HT-29 (cell line): ENCODE measurements at regions not wholly inside any gene's neighbourhood (a gene's known extent, or its start where the extent isn't known, plus 50 kb on each side); places are given as distances from the start of the nearest gene placed in this dataset.
"Not testable (repeated sequence)": the region's sequence is repeated elsewhere in the genome, so short reads cannot be mapped to it uniquely, and the experiment has no call there.

Source experiments
- DNase-seq: peaks from one replicate; pipeline ENCODE4 v3.0.0-alpha.2; 2015; ENCODE audit warnings: low spot score

DNA sequence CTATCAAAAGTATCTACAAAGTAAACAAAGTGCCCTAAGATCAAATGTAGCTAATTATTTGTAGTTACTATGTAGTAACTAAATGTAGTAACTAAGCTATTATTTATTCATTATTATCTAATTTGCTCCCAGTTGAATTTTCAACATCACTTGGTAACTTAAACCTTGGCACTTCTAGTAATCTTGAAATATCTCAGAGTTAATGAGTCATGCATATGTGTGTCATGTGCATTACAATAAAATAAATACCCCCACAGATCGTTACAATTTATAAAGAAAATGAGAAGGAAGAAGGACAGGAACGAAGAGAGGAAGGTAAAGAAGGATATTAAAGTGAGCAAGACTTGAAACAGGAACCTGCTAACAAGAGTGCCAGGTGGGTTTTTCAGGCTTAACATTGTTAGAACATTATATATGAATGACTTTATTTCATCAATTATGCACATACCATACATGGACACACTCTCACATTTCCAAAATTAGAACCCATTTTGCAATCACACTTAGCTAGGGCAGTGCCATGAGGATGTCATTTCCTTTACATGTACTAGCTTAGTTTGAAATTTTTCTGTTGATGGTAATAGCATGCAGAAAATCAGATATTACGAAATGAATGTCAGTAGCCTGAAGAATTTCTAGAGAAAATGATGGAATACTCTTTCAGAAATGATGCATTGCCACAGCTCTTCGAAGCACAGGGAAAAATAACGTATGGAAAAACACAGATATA is 1670.4 kb upstream of the AGA start:
- DNase-seq, result no peak

DNA sequence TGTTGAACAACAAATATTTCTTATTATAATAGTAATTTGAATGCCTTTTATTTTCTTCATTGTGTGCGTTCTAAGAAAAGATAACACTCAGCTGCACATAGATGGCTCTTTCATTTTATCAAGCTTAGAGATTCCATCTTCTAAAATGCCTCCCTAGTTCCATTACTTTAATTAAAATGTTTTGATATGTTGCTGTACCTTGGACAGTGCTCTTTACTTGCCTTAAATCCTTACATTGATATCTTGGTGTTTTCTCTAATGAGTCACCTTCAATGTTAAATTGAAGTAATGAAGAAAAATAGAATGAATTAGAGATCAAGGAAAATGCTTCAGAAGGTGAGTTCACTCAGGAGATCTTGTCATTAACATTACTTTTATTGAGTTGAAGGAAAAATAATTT is 1672.4 kb upstream of the AGA start:
- DNase-seq, result no peak

DNA sequence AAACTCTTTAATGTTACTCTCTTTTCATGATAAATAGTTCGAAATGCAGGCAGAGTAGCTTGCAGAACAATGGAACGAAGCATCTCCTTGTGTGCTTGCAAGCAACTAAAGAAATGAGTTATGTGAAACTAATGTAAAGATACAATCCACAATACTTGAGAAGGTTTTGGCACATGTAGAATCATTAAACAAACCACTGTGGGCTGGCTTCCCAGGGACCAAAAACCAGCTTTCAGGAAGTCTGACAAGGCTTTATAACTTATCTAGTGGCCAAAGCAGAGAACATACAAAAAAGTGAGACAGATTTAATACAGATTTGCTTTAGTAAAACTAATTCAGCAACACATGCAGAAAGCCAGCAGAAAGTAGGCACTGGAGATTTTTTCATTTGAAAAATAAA is 1673.8 kb upstream of the AGA start:
- DNase-seq, result no peak

DNA sequence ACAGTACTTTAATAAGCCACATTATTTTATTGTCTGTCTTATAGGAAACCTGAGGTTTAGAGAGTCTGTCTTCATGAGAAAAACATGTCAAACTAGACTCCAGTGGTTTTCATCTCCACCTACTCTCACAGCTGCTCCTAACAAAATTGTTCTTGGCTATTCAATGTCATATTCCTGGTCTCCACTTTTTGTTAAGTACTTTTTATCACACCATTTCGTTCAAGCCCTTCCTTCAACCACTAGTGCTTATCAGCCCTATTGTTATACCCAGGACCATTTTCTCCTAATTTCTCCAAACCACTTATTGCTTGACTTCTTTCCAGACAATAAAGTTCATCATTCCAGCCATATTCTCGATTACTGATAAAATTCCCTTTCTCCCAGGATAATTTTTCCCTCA is 1674.3 kb upstream of the AGA start:
- DNase-seq, result no peak

DNA sequence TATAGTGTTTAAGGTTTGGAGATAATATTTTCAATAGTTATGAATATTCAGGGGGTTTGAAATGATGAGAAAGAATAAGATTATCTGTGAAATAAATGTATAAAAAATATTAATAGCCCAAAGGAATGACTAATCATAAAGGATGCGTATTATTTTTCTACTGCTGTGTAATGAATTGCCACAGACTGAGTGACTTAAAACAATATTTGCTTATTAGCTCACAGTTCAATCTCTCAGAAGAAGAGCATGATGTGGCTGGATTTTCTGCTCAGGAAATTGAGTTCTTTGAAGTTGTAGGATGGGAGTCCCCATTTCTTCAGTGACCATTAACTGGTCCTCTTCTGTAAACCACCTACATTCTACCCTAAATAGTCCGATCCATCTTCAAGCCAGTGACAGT is 1680.8 kb upstream of the AGA start:
- no peak for DNase-seq

DNA sequence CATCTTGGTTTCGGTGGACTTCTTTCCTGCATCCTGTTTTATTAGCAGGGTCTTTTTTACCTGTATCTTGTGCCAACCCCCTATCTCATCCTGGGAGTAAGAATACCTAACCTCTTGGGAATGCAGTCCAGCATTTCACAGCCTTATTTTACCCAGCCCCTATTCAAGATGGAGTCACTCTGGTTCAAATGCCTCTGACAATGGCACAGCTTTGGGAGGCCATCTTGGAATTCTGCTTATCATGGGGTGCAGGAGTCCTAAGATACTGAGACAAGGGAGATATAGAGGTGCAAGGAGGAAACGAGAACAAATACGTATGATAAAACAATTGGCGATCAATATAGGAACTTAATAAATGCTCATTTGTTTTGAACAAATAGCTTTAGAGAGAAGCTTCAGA is 1682.2 kb upstream of the AGA start:
- DNase-seq, result no peak

DNA sequence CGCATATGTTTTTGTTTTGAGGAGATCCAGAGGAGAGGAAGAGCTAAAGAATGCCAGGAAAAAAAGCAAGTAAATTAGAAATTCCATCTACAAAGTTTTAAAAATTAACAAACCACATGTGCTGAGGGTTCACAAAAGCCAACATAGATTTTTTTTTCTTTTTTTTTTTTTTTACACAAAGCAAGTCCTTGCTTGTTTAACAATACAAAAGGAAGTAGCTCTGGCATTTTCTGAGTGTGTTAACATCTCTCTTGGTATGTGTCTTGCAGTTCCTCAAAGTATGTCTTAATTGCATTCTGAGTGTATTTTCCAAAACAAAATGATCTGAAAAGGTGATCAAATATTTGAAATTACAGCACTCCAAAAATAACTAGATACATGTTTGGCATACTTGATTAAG is 1682.7 kb upstream of the AGA start:
- DNase-seq, result no peak

DNA sequence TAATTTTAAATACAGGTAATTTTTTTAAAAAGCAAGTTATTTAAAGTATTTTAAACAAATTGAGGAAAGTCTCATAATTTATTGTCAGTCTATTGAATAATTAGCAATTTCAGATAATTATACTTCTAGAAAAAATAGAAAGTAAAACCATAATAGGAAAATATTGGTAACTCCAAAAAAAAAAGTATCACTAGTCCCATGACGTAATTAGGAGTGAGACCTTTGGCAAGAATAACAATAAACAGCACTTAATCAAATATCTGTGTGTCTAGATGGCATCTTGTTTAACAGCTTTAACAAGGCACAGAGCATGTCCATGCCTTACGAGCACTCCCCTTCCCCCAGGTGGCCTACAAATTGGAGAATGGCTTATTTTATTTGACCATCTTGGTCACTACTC is 1683.6 kb upstream of the AGA start:
- no peak for DNase-seq

DNA sequence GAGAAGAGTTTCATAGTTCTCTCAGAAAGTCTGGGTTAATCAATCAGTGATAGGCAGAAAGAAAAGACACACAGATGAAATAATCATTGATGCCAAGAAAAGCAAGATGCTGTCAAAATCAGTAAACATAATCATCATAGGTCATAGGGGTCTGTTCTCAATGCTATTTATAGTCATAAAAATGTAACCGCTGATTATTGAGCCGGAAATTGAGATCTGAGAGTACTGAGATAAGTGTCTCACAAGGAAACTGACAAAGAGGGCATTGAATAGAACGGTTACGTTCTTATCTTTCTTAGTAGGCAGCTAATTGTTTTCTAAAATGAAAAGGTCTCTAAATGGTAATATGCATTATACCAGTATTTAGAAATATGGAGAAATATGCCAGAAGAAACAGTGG is 1686.1 kb upstream of the AGA start:
- DNase-seq, result no peak

DNA sequence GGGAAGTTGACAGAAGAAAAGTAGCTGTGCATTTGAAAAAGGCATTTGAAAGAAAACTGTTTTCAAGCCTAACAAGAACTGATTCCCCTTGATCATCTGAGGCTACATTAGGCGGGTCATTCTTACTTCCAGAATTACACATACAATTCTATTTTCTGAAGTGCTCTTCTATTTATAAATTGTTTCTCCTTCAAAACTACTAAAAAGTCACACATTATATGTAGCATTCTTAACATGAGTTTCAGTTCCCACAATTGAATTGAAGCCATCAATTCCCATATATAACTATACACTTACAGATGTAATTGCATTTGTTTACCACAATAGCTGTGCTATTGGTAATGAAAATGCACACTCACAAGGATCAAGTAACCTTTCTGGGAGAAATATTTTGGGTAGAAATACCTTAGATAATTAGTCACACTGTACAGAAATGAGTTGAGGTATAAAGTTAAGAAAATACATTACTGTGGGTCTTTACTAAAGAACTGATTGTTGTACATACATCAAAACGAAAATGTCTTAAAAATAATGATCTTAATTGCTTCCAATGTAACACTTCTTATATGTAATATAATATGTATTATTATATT is 1688.0 kb upstream of the AGA start:
- no peak for DNase-seq

DNA sequence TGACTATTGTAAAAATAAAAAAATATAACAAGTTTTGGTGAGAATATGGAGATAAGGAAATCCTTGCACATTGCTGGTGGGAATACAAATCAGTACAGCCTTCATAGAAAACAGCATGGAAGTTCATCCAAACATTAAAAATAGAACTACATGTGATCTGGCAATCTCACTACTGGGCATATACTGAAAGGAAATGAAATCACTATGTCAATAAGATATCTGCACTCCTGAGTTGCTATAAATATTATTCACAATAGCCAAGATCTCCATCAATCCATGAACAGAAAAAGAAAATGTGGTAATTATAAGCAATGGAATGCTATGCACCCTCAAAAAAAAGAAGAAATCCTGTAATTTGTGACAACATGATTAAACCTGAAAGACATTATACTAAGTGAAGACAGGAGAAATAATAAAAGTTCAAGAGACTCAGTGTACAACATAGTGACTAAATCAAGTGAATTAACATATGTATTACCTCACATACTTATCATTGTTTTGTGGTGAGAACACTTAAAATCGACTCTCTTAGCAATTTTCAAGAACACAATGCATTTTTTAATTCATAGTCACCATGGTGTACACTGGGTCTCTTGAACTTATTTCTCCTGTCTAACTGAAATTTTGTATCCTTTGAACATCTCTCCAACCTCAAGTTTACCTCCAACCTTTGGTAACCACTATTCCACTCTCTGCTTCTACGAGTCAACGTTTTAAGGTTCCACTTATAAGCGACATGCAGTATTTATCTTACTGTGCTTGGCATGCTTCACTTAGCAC is 1703.7 kb upstream of the AGA start:
- no peak for DNase-seq

DNA sequence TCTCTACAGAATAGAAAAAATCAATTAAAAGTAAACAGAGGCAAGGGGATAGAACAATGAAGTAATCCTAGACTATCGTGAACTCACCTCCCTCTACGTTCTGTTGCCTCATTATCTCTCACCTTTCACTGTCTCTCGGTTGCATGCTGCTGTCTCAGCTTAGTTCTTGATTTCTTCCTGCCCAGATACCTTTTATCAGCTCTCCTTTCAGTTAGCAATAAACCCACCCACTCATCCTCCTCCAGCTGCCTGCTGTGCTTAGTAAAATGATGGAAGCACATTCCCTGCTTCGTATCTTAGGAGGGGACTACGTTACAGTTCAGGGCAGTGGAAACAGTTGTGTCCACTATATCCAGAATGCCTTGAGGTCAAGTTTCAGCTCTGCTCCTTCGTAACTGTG is 1709.5 kb upstream of the AGA start:
- DNase-seq, result no peak

DNA sequence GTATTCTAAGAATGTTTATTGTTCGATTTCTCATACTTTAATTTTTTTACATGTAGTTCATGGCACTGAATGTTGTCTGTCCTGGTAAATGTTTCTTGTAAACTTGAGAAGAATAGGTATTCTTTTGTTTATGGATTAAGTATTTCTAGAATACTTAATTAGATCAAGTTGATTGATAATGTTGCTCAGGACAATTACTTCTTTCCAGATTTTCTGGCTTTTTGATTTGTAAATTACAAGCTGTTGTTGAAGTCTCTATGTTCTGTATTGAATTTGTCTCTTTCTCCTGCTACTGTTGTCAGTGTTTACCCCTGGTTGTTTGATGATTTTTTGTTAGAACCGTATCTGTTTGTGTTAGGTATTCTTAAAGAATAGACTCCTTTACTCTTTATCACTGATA is 1720.9 kb upstream of the AGA start:
- DNase-seq, result no peak

DNA sequence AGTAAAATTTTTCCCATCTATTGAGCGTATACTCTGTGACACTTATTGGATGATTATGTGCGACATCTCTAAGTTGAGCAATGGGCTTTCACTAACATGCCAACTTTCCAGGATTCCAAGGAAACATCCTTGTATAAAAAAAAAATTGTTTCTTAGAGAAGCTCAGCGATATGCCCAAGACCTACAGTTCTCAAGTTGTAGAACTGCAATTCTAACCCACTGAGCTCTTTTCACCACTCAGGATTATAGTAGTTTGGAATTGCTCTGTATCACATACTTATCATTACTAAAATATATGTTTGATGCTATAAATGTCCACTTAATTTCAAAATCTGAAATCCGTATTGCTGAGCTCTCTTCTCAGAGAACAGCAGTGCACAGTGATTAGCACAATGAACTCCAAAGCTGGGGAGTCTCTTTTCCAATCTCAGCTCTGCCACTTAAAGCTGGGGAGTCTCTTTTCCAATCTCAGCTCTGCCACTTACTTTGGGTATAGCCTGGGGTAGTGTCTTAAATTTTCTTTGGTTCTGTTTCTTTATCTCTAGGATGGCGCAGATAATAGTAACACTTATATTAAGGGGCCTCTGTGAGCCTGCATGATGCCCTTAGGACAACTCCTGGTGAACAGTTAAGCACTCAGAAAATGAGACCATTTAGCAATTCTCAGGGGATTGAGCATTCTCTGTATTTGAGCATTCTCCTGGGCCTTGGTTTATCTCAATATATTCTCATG is 1722.2 kb upstream of the AGA start:
- DNase-seq, result no peak

DNA sequence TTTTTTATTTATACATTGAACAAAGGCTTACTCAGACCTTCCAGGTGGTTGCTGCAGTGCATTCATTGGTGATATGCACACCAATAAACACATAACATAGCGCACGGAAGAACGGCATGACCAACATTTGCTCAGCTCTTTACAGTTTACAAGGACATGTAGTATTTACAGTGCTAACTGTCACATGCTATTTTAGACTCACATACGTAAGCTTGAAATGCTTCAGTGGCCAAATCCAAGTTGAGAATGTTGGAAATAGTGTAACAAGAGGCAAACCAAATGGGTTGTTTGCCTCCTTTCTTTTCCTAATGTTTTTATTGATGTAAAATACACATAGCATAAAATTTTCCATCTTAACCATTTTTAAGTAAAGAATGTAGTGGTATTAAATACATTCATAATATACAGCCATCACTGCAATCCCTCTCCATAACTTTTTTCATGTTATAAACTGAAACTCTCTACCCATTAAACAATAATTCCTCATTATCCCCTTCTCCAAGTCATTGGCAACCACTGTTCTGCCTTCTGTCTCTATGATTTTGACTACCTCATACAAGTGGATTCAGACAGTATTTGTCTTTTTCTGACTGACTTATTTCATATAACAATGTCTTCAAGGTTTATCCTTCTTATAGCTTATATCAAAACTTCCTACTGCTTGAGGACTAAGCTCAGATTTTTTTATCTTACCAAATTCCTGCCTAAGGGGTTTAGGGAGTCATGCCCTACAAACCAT is 1722.9 kb upstream of the AGA start:
- DNase-seq, result no peak

DNA sequence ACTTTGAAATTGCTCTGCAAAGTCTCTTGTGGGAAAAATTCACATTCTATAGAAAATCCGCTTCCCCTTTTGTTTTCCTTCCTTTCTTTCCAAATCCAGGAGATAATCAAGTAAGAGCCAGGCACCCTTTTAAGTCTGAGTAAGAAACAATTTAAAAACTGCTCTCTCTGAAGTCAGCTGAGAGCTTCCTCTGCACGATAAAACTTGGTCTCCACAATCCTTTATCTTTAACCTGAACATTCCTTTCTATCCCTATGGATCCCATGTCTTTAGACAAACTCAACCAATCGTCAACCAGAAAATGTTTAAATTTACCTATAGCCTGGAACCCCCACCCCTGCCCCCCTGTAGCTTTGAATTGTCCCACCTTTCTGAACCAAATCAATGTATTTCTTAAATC is 1723.6 kb upstream of the AGA start:
- no peak for DNase-seq

DNA sequence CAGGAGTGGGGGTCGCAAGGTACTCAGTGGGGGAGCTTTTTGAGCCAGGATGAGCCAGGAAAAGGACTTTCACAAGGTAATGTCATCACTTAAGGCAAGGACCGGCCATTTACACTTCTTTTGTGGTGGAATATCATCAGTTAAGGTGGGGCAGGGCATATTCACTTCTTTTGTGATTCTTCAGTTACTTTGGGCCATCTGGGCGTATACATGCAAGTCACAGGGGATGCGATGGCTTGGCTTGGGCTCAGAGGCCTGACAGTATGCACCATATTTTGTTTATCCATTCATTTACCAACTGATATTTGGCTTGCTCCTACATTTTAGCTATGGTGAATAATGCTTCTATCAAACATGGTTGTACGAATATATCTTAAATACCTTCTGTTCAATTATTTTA is 1728.1 kb upstream of the AGA start:
- not testable (repeated sequence) for DNase-seq

DNA sequence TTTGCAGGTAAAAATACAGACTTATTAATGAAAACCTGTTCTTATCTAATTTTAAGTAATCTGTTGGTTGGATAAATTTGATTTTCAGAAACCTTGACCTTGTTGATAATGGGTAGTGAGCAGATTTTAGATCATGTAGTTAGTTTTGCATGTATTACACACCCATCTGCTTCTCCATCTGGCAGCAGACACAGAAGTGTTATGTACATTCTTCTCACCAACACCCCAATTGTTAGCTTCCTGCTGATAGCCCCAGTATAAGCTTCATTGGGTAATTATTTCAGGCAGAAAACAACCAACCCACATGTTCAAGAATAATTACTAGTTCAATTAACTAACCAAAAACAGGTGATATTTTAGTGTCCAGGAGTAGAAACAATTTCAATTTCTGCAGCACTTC is 1740.5 kb upstream of the AGA start:
- no peak for DNase-seq

DNA sequence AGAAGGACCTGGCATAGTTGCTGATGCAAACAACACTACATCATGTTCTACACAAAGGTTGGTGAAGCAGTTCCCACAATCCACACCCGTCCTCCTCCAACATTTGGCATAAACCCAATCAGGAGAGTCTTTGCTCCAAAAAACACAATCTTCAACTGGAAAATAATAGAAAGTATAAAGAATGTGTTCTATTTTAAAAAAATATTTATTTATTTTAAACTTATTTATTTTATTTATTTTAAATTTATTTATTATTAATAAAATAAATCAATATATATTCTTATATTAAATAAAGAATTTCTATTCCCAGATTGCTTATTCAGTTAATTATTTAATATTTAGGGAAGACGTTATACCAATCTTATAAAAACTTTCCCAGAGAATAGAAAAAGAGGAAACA is 1753.7 kb upstream of the AGA start:
- no peak for DNase-seq

DNA sequence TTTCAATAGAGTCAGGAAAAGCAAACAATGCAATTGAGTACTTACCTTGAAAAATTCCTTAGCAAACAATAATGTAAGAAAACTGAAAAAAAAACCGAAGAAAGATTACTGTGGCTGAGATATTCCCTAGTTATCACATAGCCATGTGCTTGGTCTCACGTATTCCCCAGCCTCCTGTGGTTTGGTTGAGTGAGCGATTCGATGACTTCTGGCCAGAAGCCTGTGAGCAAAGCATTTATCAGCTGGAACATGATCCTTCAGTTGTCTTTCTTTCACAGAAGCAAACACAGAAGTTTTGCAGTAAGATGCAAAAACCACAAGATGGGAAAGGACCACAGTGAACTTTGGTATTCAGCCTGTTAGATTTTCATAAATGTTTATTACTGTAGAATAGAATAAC is 1754.3 kb upstream of the AGA start:
- no peak for DNase-seq

DNA sequence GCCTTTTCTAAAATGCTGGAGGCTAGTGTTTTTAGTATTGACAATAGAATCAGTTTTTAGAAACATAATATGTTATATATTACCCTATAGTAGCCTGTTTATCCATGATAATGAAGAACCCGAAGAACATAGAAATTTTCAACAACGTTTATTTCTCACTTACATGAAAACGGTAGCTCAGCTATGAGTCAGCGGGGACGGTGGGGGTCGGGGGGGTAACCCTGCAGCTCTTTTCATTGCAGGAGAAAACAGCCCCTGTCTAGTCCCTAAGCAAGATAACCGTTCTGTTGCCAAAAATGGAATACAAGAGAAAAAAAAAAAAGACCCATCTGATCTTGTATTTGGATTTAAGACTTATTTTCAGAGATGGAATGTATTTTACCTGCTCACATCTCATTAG is 1758.4 kb upstream of the AGA start:
- DNase-seq, result no peak

DNA sequence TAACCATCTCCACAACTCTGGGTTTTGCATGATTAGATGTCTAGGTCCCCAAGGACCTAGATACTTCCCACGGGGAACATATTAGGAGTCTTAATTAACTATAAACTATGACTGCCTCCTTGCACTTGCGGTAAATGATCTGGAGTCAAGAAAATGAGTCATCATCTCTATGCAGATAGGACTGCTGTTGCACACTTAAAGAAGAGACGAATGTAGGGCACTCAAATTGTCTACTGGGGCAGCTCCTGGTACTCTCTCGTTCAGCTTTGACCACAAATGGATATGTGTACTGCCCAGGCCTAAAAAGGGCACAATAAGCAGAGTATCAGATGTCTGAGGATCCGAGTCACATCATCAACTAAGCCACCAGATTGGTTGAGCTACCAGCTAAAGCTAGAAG is 1783.4 kb upstream of the AGA start:
- DNase-seq, result no peak
